ENCODE measurements at regions not wholly inside any gene's neighbourhood (a gene's known extent, or its start where the extent isn't known, plus 50 kb on each side); places are given as distances from the start of the nearest gene placed in this dataset.

GRCh38 chr3:193768070-193768394, 175.0 kb downstream of the OPA1 start:
- H3K36me3 ChIP-seq (ENCODE audit: control insufficient read depth in 1 of 2, insufficient read depth in 2 of 2, low read length in 2 of 2): no peaks in the 10 kb centered on the region
- DNase-seq (ENCODE audit: low read depth, low spot score) (no peak), ATAC-seq (no peak)
- no peak overlapping the region for H3K9ac ChIP-seq (ENCODE audit: low read length)
- no peaks in the 10 kb centered on the region for H3K27me3 ChIP-seq (ENCODE audit: insufficient read depth, low read length)
- TF ChIP-seq EZH2phosphoT487 (IDR thresholded peaks at IDR 0.05; ENCODE audit: borderline replicate concordance) (no peak), JUND (IDR thresholded peaks at IDR 0.05) (no peak), CEBPB (IDR thresholded peaks at IDR 0.05; ENCODE audit: low read depth) (no peak), EZH2 (IDR thresholded peaks at IDR 0.05) (no peak), CBX3 (IDR thresholded peaks at IDR 0.05; ENCODE audit: low read depth) (no peak), RAD21 (IDR thresholded peaks at IDR 0.05; ENCODE audit: low read depth) (no peak), ELF1 (IDR thresholded peaks at IDR 0.05; ENCODE audit: borderline replicate concordance, low read depth) (no peak), YY1 (IDR thresholded peaks at IDR 0.05; ENCODE audit: extremely low read depth, insufficient replicate concordance, low read depth, low read length) (no peak), ZNF274 (IDR thresholded peaks at IDR 0.05; ENCODE audit: low read depth, low read length) (no peak), SP1 (IDR thresholded peaks at IDR 0.05; ENCODE audit: low read depth) (no peak), ZFX (IDR thresholded peaks at IDR 0.05) (no peak), SIN3A (IDR thresholded peaks at IDR 0.05; ENCODE audit: low read depth) (no peak)
- TF ChIP-seq, protein P1, sequence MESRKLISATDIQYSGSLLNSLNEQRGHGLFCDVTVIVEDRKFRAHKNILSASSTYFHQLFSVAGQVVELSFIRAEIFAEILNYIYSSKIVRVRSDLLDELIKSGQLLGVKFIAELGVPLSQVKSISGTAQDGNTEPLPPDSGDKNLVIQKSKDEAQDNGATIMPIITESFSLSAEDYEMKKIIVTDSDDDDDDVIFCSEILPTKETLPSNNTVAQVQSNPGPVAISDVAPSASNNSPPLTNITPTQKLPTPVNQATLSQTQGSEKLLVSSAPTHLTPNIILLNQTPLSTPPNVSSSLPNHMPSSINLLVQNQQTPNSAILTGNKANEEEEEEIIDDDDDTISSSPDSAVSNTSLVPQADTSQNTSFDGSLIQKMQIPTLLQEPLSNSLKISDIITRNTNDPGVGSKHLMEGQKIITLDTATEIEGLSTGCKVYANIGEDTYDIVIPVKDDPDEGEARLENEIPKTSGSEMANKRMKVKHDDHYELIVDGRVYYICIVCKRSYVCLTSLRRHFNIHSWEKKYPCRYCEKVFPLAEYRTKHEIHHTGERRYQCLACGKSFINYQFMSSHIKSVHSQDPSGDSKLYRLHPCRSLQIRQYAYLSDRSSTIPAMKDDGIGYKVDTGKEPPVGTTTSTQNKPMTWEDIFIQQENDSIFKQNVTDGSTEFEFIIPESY (IDR thresholded peaks at IDR 0.05; ENCODE audit: extremely low read depth, insufficient replicate concordance, low read length): no peak
- TF ChIP-seq, protein P2, sequence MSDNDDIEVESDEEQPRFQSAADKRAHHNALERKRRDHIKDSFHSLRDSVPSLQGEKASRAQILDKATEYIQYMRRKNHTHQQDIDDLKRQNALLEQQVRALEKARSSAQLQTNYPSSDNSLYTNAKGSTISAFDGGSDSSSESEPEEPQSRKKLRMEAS (IDR thresholded peaks at IDR 0.05): no peak
- no peak overlapping the region for H3K4me2 ChIP-seq (ENCODE audit: low read length)
- H3K4me3 ChIP-seq (replicated peaks in 1 of 2; ENCODE audit: low read depth in 1 of 2, low read length in 2 of 2): no peak overlapping the region
- POLR2A ChIA-PET: no interaction called here
- no peaks in the 10 kb centered on the region for H3K4me1 ChIP-seq (ENCODE audit: control insufficient read depth in 1 of 2, insufficient read depth in 2 of 2, low read length in 2 of 2)
- no peaks in the 10 kb centered on the region for H4K20me1 ChIP-seq (ENCODE audit: insufficient read depth)
- CTCF ChIA-PET: interaction anchor here (0.7 to 2.0 kb wide), 2 partner anchors 13 to 576 kb away, joined by 3 to 7 read pairs; no protein-coding TSS in a partner anchor
- no TSS peak for BruUV-seq (replicated peaks)
- RAD21 ChIA-PET (ENCODE audit: low non-redundant PET in 1 of 2, low total read pairs in 2 of 2, uncharacterized antibody in 2 of 2, unreplicated experiment in 2 of 2): interaction anchor here in 1 of 2 experiments (0.7 kb wide), 1 partner anchor 34 kb away, joined by 3 read pairs; no protein-coding TSS in a partner anchor
- no peak overlapping the region for H3K27ac ChIP-seq (ENCODE audit: low read depth, low read length)
- H3K79me2 ChIP-seq (ENCODE audit: insufficient read depth, low read length): no peaks in the 10 kb centered on the region
- intact Hi-C loops (cut with micrococcal nuclease): no loop called here
- H3K9me2 ChIP-seq (ENCODE audit: insufficient read depth): no peaks in the 10 kb centered on the region
- no peaks in the 10 kb centered on the region for H3K9me3 ChIP-seq (ENCODE audit: control insufficient read depth in 1 of 2, insufficient read depth in 1 of 2, low read depth in 1 of 2, low read length in 2 of 2)
- H2AFZ ChIP-seq (ENCODE audit: low read depth, low read length, poor library complexity, severe bottlenecking): no peak overlapping the region
